ENCODE measurements at regions not wholly inside any gene's neighbourhood (a gene's known extent, or its start where the extent isn't known, plus 50 kb on each side); places are given as distances from the start of the nearest gene placed in this dataset.

- TF ChIP-seq POLR2A (IDR thresholded peaks at IDR 0.05; ENCODE audit: low read depth, low read length) (no peak), POLR2AphosphoS5 (IDR thresholded peaks at IDR 0.05; ENCODE audit: low read depth, low read length) (no peak), TAF1 (IDR thresholded peaks at IDR 0.05; ENCODE audit: borderline replicate concordance, low read depth, low read length) (no peak)
Observed at GRCh38 chr5:112013660-112014059, 256.7 kb upstream of the NREP start.
